AG08396 (cell line): ENCODE measurements at regions not wholly inside any gene's neighbourhood (a gene's known extent, or its start where the extent isn't known, plus 50 kb on each side); places are given as distances from the start of the nearest gene placed in this dataset.
A peak's percentile ranks its signal among the peaks of the same experiment; 100 is the strongest.

Source experiments
- DNase-seq: peaks from one replicate; pipeline ENCODE4 v3.0.0; 2012; ENCODE audit warnings: low spot score, mixed read lengths

GRCh38 chr1:216916890-216917438 is 193.7 kb upstream of the ESRRG start:
- DNase-seq = no peak

- no peak for DNase-seq
Observed at GRCh38 chr1:216914974-216915373, 191.7 kb upstream of the ESRRG start.

- no peak for DNase-seq
Observed at GRCh38 chr1:216913976-216914375, 190.7 kb upstream of the ESRRG start.

- DNase-seq = no peak
Observed at GRCh38 chr1:216910081-216910840, 187.0 kb upstream of the ESRRG start.

GRCh38 chr1:216908126-216908525 is 184.9 kb upstream of the ESRRG start:
- DNase-seq = no peak

- no peak for DNase-seq
Observed at GRCh38 chr1:216907100-216907499, 183.9 kb upstream of the ESRRG start.

GRCh38 chr1:216905781-216906180 is 182.6 kb upstream of the ESRRG start:
- DNase-seq = no peak

- DNase-seq = no peak
Observed at GRCh38 chr1:216905137-216905536, 181.9 kb upstream of the ESRRG start.

GRCh38 chr1:216904471-216904870 is 181.2 kb upstream of the ESRRG start:
- no peak for DNase-seq

GRCh38 chr1:216903382-216903740 is 180.1 kb upstream of the ESRRG start:
- peak; percentile 47 for DNase-seq

- DNase-seq = peak; percentile 9
Observed at GRCh38 chr1:216902669-216903381, 179.6 kb upstream of the ESRRG start.

- DNase-seq = no peak
Observed at GRCh38 chr1:216900116-216900620, 176.9 kb upstream of the ESRRG start.

GRCh38 chr1:216898801-216899200 is 175.6 kb upstream of the ESRRG start:
- DNase-seq = no peak

- no peak for DNase-seq
Observed at GRCh38 chr1:216896146-216896545, 172.9 kb upstream of the ESRRG start.

GRCh38 chr1:216894494-216894893 is 171.3 kb upstream of the ESRRG start:
- no peak for DNase-seq

GRCh38 chr1:216892581-216893160 is 169.4 kb upstream of the ESRRG start:
- no peak for DNase-seq

- DNase-seq = no peak
Observed at GRCh38 chr1:216890871-216891270, 167.6 kb upstream of the ESRRG start.

GRCh38 chr1:216888731-216889130 is 165.5 kb upstream of the ESRRG start:
- DNase-seq = no peak

- DNase-seq = no peak
Observed at GRCh38 chr1:216887032-216887431, 163.8 kb upstream of the ESRRG start.

GRCh38 chr1:216884614-216885229 is 161.5 kb upstream of the ESRRG start:
- DNase-seq = no peak

- no peak for DNase-seq
Observed at GRCh38 chr1:216883518-216883917, 160.3 kb upstream of the ESRRG start.

GRCh38 chr1:216881695-216882094 is 158.5 kb upstream of the ESRRG start:
- no peak for DNase-seq
